Astrocyte (in vitro differentiated cells and primary cell): ENCODE measurements at regions not wholly inside any gene's neighbourhood (a gene's known extent, or its start where the extent isn't known, plus 50 kb on each side); places are given as distances from the start of the nearest gene placed in this dataset.

Source experiments
- DNase-seq: peaks from one replicate; pipeline ENCODE4 v3.0.0-alpha.2; 2010; ENCODE audit warnings: low read depth
- FAIRE-seq: peaks from 2 replicates; lab custom pipeline; 2011; peaks lifted over from hg19 to GRCh38; lab: Jason Lieb, UNC
- H2AFZ ChIP-seq: 2 replicates; pipeline ENCODE4 v1.6.0; 2012; ENCODE audit warnings: low read depth, low read length, inconsistent platforms
- H3K27ac ChIP-seq: 2 replicates; pipeline ENCODE4 v1.5.1; 2011; ENCODE audit warnings: low read depth, low read length, inconsistent platforms
- H3K27me3 ChIP-seq: 2 replicates; pipeline ENCODE4 v1.6.0; 2011; ENCODE audit warnings: low read length, inconsistent platforms; ENCODE audit not compliant: insufficient read depth
- H3K36me3 ChIP-seq: 2 replicates; pipeline ENCODE4 v1.5.1; 2011; ENCODE audit warnings: low read length, inconsistent platforms; ENCODE audit not compliant: insufficient read depth
- H3K4me1 ChIP-seq: 2 replicates; pipeline ENCODE4 v1.5.1; 2011; ENCODE audit warnings: low read length, inconsistent platforms; ENCODE audit not compliant: insufficient read depth
- H3K4me2 ChIP-seq: 2 replicates; pipeline ENCODE4 v1.6.0; 2012; ENCODE audit warnings: low read length, inconsistent platforms
- H3K4me3 ChIP-seq: 2 replicates; pipeline ENCODE4 v1.5.1; 2011; ENCODE audit warnings: low read depth, mild to moderate bottlenecking, low read length, inconsistent platforms; ENCODE audit not compliant: insufficient read depth
- H3K79me2 ChIP-seq: 2 replicates; pipeline ENCODE4 v1.6.0; 2012; ENCODE audit warnings: mild to moderate bottlenecking, low read length, inconsistent platforms; ENCODE audit not compliant: insufficient read depth
- H3K9ac ChIP-seq: 2 replicates; pipeline ENCODE4 v1.6.0; 2012; ENCODE audit warnings: mild to moderate bottlenecking, low read length, inconsistent platforms
- H3K9me3 ChIP-seq: 2 replicates; pipeline ENCODE4 v1.5.1; 2012; ENCODE audit warnings: low read depth, mild to moderate bottlenecking, low read length, inconsistent platforms; ENCODE audit not compliant: insufficient read depth
- H4K20me1 ChIP-seq: 2 replicates; pipeline ENCODE4 v1.6.0; 2012; ENCODE audit warnings: low read length, inconsistent platforms; ENCODE audit not compliant: insufficient read depth
- H3K27ac Mint-ChIP-seq: one replicate; pipeline ENCODE4 v1.8.0; 2021; ENCODE audit warnings: mild to moderate bottlenecking, mixed read lengths; ENCODE audit not compliant: unreplicated experiment
- H3K27me3 Mint-ChIP-seq: one replicate; pipeline ENCODE4 v1.8.0; 2021; ENCODE audit warnings: low read depth, mixed read lengths; ENCODE audit not compliant: unreplicated experiment
- H3K36me3 Mint-ChIP-seq: one replicate; pipeline ENCODE4 v1.8.0; 2021; ENCODE audit warnings: low read depth, mixed read lengths; ENCODE audit not compliant: unreplicated experiment
- H3K4me1 Mint-ChIP-seq: one replicate; pipeline ENCODE4 v1.8.0; 2021; ENCODE audit warnings: low read depth, mixed read lengths; ENCODE audit not compliant: unreplicated experiment
- H3K4me3 Mint-ChIP-seq: one replicate; pipeline ENCODE4 v1.8.0; 2021; ENCODE audit warnings: mild to moderate bottlenecking, moderate library complexity, mixed read lengths; ENCODE audit not compliant: unreplicated experiment
- H3K9me3 Mint-ChIP-seq: one replicate; pipeline ENCODE4 v1.8.0; 2021; ENCODE audit warnings: mild to moderate bottlenecking, mixed read lengths; ENCODE audit not compliant: unreplicated experiment
- EZH2 ChIP-seq: IDR thresholded peaks from 2 replicates; pipeline ENCODE4 v1.6.1; 2012; ENCODE audit warnings: mild to moderate bottlenecking, low read length, inconsistent platforms; ENCODE audit not compliant: insufficient read depth
- TF ChIP-seq, protein P1 (sequence below): IDR thresholded peaks from 2 replicates; pipeline ENCODE4 v1.5.1; 2011; ENCODE audit warnings: low read depth, mild to moderate bottlenecking, inconsistent platforms, low read length, moderate library complexity; ENCODE audit not compliant: insufficient read depth

DNA sequence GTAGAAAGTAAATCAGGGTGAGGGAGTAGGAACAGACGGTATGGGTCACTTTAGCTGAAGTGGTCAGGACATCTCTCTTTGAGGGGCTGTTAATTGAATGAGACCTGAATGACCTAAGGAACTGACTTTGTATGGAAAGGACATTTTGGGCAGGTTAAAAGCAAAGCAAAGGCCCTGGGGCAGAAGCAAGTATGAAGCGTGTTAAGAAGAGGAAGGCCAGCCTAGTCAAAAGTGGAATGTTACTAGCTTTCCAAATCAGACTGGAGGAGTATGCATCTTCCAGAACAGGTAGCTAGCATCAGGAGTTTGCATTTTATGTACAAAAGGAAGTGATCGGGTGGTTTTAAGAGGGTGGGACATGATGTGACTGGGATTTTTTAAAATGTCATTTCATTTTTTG lies 70.9 kb upstream of the PCGF5 start:
- FAIRE-seq: no peak
- Histone ChIP-seq H4K20me1 (no peaks in the 10 kb centered on the region), H2AFZ (no peak overlapping the region), H3K79me2 (no peaks in the 10 kb centered on the region), H3K9me3 (no peaks in the 10 kb centered on the region), H3K4me1 (no peaks in the 10 kb centered on the region), H3K4me3 (no peak overlapping the region), H3K27me3 (no peaks in the 10 kb centered on the region), H3K36me3 (no peaks in the 10 kb centered on the region), H3K4me2 (no peak overlapping the region), H3K27ac (no peak overlapping the region), H3K9ac (no peak overlapping the region)
- H3K9me3 Mint-ChIP-seq: peaks cover 2% of the 10 kb centered on the region
- DNase-seq: no peak
- no peak overlapping the region for H3K27ac Mint-ChIP-seq
- peaks cover 13% of the 10 kb centered on the region for H3K27me3 Mint-ChIP-seq
- no peak overlapping the region for H3K4me3 Mint-ChIP-seq
- TF ChIP-seq, protein P1, sequence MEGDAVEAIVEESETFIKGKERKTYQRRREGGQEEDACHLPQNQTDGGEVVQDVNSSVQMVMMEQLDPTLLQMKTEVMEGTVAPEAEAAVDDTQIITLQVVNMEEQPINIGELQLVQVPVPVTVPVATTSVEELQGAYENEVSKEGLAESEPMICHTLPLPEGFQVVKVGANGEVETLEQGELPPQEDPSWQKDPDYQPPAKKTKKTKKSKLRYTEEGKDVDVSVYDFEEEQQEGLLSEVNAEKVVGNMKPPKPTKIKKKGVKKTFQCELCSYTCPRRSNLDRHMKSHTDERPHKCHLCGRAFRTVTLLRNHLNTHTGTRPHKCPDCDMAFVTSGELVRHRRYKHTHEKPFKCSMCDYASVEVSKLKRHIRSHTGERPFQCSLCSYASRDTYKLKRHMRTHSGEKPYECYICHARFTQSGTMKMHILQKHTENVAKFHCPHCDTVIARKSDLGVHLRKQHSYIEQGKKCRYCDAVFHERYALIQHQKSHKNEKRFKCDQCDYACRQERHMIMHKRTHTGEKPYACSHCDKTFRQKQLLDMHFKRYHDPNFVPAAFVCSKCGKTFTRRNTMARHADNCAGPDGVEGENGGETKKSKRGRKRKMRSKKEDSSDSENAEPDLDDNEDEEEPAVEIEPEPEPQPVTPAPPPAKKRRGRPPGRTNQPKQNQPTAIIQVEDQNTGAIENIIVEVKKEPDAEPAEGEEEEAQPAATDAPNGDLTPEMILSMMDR: no peak
- TF ChIP-seq EZH2: no peak
- peaks cover 3% of the 10 kb centered on the region for H3K4me1 Mint-ChIP-seq
- H3K36me3 Mint-ChIP-seq: peaks cover 2% of the 10 kb centered on the region

DNA sequence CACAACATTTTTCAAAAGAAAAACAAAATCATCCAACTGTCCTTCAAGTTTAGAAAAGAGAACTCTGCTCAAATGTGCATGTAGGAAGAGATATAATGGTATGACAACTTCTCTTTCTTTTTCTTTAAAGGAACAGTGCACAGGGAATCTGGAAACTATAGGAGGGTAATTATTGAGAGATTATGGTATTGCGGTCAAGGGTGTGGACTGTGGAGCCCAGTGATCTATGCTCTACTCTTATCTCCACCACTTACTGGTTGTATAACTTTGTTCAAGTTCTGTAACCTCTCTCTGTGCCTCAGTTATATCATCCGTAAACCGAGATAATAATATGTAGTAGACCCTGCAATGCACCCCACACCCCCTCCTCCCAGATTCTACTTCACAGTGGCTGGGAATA lies 69.8 kb upstream of the PCGF5 start:
- Histone ChIP-seq H2AFZ (no peak overlapping the region), H3K27me3 (no peaks in the 10 kb centered on the region), H3K4me3 (no peak overlapping the region), H3K27ac (no peak overlapping the region), H3K36me3 (no peaks in the 10 kb centered on the region), H3K9ac (no peak overlapping the region), H4K20me1 (no peaks in the 10 kb centered on the region), H3K4me1 (no peaks in the 10 kb centered on the region), H3K4me2 (no peak overlapping the region), H3K9me3 (no peaks in the 10 kb centered on the region), H3K79me2 (no peaks in the 10 kb centered on the region)
- Mint-ChIP-seq H3K27me3 (peaks cover 13% of the 10 kb centered on the region), H3K27ac (no peak overlapping the region), H3K4me3 (no peak overlapping the region), H3K9me3 (peaks cover 2% of the 10 kb centered on the region), H3K36me3 (peaks cover 2% of the 10 kb centered on the region), H3K4me1 (no peaks in the 10 kb centered on the region)
- DNase-seq: no peak
- no peak for TF ChIP-seq EZH2
- TF ChIP-seq, protein P1: no peak
- FAIRE-seq: no peak

DNA sequence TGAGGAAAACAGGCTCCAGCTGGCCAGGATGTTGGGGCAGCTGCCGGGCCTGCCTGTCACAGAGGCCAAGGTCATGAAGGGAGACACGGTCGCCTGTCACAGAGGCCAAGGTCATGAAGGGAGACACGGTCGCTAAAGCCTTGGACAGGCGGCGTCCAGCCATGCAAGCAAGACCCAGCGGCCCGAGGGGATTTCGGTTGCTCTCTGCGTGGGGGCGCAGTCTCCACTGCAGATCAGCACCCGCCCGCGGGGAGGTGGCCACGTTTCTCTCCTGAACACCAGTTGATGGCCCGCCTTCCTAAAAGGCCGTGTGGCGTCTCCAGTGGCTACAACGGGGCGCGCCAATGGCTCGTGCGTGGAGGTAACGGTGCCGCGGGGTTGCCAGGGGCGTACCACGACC lies 67.0 kb upstream of the PCGF5 start:
- no peak for TF ChIP-seq EZH2
- TF ChIP-seq, protein P1: no peak
- Histone ChIP-seq H3K9ac (no peak overlapping the region), H3K79me2 (no peaks in the 10 kb centered on the region), H3K4me3 (no peak overlapping the region), H3K27ac (no peak overlapping the region), H3K4me1 (no peaks in the 10 kb centered on the region), H3K27me3 (no peaks in the 10 kb centered on the region), H3K4me2 (no peak overlapping the region), H3K36me3 (no peaks in the 10 kb centered on the region), H2AFZ (no peak overlapping the region), H3K9me3 (no peaks in the 10 kb centered on the region), H4K20me1 (no peaks in the 10 kb centered on the region)
- no peak for FAIRE-seq
- H3K4me3 Mint-ChIP-seq: no peak overlapping the region
- no peak overlapping the region for H3K27ac Mint-ChIP-seq
- no peak for DNase-seq
- peaks cover 10% of the 10 kb centered on the region for H3K27me3 Mint-ChIP-seq
- peaks cover 2% of the 10 kb centered on the region for H3K36me3 Mint-ChIP-seq
- no peaks in the 10 kb centered on the region for H3K9me3 Mint-ChIP-seq
- H3K4me1 Mint-ChIP-seq: no peaks in the 10 kb centered on the region
